ENCODE measurements at regions not wholly inside any gene's neighbourhood (a gene's known extent, or its start where the extent isn't known, plus 50 kb on each side); places are given as distances from the start of the nearest gene placed in this dataset.

GRCh38 chr16:85462714-85463611, 150.2 kb upstream of the GSE1 start:
- no peak for DNase-seq

- no peak for DNase-seq
Observed at GRCh38 chr16:85463672-85464382, 149.3 kb upstream of the GSE1 start.

DNA sequence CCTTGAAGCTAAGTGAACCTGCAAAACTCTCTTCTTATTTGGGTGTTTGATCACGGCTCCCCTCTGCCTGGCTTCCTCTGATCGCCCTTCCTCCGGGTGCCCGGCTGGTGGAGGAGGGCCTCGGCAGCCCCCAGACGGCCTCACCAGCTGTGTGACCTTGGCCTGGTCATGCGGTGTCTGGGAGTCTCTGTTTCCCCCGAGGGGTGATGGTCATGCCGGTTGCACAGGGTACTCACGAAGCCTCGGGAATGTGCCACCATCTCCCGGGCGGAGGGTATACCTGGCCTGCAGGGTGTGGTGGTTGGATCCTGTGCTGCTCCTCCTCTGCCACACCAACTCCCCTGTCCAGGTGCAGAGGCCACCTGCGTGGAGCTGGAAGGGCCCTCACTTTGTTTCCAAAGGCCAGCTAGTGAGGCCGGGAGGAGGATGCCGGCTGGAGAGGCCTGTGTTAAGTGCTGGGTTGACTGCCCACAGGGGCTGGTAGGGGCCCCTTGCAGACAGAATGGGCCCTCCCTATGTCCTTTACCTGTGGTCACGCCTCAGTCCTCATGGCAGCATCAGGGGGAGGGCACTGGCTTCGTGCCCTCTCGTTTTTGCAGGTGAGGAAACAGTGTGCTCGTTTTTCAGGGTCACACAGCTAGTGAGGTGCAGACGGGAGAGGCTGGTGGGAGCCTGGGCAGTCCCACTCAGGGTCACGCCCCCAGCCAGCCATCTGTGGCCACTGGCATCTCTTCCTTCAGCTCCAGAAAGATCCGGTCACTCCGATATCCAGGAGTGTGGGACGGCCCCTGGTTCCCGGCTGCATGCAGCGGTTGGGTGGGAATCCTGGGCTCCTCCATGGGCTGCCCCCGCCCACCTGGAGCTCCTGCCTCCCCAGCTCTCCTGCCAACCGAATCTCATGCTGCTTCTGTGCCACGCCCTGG, 148.5 kb upstream of the GSE1 start:
- no peak for DNase-seq

- no peak for DNase-seq
Observed at GRCh38 chr16:85465328-85466303, 147.5 kb upstream of the GSE1 start.

DNA sequence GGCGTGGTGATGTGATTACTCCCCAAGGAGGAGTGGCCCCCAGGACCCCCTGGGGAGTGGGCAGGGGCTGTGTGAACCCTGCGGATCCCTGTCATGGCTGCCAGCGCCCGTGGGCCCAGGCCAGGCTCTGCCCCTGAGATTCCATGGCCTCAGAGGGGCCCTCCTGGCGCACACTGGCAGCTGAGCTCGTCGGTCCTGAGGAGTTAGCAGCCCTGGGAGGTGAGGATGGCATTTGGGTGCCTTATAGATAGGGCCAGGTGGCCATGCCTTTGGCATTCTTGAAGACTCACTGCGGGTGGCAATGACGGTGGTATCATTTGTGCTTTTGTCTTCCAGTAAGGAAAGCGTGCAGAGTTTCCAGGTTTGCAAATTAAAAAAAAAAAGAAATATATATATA, 146.8 kb upstream of the GSE1 start:
- no peak for DNase-seq

DNA sequence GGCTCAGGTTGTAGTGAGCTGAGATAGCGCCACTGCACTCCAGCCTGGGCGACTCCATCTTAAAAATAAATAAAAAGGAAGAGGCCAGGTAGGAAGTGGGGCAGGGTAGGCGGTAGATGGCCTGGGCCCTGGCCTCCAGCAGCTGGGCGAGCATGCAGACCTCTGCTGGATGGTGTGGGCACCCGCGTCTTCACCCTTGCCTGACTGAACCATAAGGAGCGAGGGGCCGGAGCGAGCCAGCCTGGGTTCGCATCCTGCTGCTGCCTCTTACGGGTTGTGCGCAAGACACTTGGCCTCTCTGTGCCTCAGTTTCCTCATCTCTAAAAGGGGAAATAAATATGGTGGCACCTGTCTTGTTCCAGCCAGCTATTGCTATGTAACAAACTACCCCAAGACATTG, 146.1 kb upstream of the GSE1 start:
- no peak for DNase-seq

- no peak for DNase-seq
Observed at GRCh38 chr16:85469929-85470590, 143.1 kb upstream of the GSE1 start.

GRCh38 chr16:85470873-85471272, 142.2 kb upstream of the GSE1 start:
- no peak for DNase-seq

DNA sequence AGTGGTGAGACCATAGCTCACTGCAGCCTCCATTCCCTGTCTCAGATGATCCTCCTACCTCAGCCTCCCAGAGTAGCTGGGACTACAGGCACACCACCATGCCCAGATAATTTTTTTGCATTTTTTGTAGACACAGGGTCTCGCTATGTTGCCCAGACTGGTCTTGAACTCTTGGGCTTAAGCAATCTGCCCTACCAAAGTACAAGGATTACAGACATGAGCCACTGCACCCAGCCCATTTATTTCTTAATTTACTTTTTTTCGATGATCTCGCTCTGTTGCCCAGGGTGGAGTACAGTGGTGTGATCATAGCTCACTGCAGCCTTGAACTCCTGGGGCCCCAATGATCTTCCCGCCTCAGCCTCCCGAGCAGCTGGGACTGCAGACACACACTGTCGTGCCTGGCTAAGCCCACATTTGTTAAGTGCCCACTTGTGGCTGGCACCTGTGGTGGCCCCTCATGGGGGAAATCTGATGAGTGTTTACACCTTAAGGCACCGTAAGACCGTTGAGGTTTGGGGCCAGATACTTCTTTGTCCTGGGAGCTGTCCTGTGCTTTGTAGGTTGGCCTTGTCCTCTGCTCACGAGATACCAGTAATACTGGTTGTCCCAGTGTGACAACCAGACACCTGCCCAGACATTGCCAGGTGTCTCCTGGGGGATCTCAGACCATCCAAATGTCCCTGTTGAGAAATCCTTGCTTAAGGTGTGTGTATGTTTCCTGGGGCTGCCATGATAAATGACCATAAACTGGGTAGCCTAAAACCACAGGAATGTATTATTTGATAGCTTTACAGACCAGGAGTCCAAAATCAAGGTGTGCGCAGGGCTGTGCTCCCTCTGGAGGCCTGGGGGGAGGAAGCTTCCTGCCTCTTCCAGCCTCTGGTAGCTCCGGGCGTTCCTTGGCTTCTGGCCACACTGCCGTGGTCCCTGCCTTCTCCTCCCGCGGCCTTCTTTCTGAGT, 141.4 kb upstream of the GSE1 start:
- no peak for DNase-seq

DNA sequence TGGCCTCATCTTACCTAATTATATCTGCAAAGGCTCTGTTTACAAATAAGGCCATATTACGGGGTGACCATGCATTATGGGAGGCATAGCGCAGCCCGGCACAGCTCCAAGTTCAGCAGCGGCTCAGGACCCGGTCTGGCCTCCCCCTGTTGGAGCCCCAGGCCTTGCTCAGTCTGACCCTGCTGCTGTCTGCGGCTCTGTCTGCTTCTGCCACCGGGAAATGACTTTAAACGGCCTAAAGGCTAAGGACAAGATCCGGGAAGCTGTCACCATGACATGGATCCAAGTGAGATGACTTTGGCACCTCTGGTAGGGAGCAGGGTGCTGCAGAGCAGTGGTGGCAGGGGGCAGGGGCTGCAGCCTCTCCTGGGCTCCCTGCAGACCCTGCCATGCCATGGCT, 140.6 kb upstream of the GSE1 start:
- DNase-seq: no peak

DNA sequence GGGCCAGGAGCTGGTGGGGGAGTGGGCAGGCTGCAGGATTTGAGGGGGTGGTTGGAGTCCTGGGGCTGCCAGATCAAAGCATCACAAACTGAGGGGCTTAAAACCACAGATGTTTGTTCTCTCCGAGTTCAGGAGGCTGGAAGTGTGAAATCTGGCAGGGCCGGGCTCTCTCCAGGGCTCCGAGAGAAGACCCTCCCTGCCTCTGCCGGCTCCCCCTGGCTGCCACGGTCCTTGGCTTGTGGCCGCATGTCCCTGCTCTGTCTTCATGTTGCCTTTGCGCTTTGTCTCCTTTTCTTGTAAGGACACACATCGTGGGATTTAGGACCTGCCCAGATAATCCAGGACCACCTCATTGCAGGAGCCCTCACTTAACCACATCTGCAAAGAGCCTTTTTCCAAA, 139.8 kb upstream of the GSE1 start:
- no peak for DNase-seq

DNA sequence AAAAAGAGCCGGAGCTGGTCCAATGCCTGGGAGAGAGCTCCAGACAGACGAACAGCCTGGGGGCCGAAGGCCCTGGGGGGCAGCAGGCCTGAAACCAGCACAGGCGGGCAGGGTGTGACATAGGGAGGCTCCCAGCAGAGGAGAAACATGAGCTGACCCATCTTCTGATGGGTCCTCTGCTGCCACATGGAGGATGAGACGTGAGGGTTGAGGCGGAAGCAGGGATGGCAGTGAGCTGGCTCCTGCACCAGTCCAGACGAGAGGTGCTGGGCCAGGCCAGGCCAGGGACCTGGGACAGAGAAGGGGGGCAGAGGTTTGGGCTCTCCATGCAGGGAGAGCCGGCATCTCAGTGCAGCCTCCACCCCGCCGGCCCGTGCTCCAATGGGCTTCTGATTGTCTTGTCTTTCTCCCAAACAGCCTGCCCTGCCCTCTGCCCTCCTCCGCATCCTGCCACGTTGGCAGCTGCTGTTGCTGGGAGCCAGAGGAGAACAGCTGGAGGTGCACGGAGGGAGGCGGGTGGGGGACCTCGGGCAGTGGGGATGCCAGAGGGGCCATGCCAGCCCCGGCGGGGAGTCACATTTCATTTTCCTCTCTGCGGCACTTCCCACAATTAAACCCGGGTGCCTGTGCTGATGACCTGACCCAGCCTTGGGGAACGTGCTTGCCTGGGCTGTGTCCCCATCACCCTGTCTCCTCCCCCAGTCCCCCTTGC, 139.1 kb upstream of the GSE1 start:
- peak; percentile 81 for DNase-seq

DNA sequence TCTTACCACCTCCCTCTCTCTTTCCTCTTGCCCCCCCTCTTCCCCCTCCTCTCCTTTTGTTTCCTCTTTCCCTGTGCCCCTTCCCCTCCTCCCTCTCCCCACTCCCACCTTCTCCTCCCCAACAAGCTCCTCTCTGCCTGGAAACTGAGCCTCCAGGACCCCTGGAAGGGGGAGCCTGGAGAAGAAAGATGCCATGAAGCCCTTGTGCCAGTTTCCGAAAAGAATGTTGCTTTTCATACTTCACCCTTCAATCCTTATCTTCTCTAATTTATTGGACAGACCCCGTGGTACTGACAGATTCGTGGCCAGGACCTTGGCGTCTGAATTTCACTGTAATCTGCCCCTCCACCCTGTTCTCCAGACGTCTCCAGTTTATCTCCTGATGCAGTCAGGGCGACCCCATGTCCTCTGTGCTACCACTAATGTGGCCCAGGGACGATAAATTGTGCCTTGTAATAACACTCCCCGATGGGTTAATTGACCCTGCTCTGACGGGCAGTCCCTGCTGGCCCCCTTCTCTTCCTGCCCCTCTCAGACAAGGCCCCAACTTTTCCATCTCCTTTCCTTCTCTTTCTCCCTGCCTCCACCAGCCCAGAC, 138.4 kb upstream of the GSE1 start:
- DNase-seq: no peak

DNA sequence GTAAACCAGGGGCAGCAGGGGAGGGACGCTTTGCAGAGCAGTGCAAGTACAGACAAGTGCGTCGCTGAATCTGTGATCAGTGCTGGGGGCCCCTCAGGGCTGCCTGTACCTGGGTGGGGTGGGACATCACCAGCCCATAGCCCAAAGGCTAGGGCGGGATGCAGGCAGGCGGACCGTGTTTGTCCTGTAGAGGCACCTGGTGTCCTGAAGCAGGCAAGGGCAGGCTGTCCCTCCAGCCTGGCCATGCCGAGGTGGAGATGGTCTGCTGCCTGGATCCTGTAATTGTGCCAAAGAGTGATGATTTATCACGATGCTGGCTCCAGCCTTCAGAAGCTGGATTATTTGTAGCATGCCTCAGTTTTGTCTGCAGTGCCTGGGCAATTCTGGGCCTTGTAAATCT, 137.9 kb upstream of the GSE1 start:
- DNase-seq: no peak

DNA sequence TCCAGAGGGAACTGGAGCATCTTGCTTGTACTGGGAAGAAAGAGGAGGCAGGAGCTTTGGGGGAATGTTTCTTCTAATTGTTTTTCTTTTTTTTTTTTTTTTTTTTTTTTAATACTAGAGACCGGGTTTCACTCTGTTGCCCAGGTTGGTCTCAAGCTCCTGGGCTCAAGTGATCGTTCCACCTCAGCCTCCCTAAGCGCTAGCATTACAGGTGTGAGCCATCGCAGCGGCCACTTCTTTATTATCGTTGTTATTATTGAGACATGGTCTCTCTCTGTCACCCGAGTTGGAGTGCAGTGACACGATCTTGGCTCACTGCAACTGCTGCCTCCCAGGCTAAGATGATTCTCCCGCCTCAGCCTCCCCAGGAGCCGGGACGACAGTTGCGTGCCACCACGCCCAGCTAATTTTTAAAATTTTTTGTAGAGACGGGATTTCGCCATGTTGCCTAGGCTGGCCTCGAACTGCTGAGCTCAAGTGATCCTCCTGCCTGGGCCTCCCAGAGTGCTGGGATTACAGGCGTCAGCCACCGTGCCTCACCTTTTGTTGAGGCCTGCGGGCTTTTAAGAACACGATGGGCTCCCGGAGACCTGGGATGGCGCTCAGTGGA, 137.3 kb upstream of the GSE1 start:
- DNase-seq: no peak

- no peak for DNase-seq
Observed at GRCh38 chr16:85476389-85476788, 136.7 kb upstream of the GSE1 start.

GRCh38 chr16:85477801-85478363, 135.2 kb upstream of the GSE1 start:
- DNase-seq: no peak

Data from femur (tissue), 1 donor.